ENCODE measurements at regions not wholly inside any gene's neighbourhood (a gene's known extent, or its start where the extent isn't known, plus 50 kb on each side); places are given as distances from the start of the nearest gene placed in this dataset.
"Not testable (repeated sequence)": the region's sequence is repeated elsewhere in the genome, so short reads cannot be mapped to it uniquely, and the experiment has no call there.

DNA sequence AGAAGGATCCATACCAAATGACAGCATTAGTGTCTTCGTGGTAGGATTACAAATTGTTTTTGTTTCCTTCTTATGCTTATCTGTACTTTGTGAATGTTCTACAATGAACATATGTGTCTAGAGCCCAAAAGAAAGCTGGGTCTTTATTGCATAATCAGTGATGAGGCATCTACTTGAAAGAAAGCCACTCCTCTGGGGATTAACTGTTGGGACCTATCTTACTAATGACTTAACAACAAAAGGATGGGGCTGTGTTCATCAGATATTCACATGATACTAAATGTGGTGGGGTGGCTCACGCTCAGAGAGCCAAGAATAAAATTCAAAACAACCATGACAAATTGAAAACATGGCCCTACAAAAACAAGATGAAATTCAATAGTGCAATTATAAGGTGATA, 160.2 kb downstream of the RGS9 start:
- Histone ChIP-seq H3K4me1 (no peaks in the 10 kb centered on the region), H3K4me3 (no peak overlapping the region), H3K27ac (no peak overlapping the region), H3K36me3 (ENCODE audit: low read depth, missing control alignments) (no peaks in the 10 kb centered on the region), H3K27me3 (no peaks in the 10 kb centered on the region), H3K9me3 (no peaks in the 10 kb centered on the region)
- WGBS, 2 donors: 80 to 82% methylated on average over 2 of the region's 2 CpGs
- intact Hi-C loops (cut with DNase I; ENCODE audit: low total_unique reads): loop anchor here (10.0 kb wide), 1 partner anchor 257 kb away; no protein-coding TSS in a partner anchor
- DNase-seq: no peak
- TF ChIP-seq POLR2A (IDR thresholded peaks at IDR 0.05): no peak
- TF ChIP-seq, protein P1, sequence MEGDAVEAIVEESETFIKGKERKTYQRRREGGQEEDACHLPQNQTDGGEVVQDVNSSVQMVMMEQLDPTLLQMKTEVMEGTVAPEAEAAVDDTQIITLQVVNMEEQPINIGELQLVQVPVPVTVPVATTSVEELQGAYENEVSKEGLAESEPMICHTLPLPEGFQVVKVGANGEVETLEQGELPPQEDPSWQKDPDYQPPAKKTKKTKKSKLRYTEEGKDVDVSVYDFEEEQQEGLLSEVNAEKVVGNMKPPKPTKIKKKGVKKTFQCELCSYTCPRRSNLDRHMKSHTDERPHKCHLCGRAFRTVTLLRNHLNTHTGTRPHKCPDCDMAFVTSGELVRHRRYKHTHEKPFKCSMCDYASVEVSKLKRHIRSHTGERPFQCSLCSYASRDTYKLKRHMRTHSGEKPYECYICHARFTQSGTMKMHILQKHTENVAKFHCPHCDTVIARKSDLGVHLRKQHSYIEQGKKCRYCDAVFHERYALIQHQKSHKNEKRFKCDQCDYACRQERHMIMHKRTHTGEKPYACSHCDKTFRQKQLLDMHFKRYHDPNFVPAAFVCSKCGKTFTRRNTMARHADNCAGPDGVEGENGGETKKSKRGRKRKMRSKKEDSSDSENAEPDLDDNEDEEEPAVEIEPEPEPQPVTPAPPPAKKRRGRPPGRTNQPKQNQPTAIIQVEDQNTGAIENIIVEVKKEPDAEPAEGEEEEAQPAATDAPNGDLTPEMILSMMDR (IDR thresholded peaks at IDR 0.05): no peak

DNA sequence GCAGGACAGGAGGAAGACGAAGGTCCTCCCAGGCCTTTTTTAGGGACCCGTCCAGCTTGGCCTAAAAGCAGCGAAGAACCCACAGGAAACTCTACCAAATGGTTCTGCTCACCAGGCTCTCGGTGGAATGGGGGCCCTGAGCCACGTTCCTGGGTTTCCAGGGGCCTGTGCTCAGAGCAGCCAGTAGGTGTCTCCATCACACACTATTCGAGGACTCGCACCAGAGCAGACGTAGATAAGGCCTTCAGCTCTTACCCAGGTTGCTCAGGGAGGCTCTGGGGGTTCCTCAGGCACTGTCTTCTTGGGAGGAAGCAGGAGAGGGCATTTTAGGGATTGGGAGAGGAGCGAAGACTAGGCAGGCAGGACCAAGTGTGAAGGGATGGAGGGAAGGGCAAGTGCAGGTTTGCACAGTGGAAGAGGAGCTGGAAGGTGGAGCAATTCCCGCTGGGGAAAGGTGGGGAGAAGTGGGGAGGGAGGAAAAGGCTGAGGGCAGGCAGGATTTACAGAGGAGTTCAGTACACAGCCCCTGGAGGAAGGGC, 157.1 kb downstream of the RGS9 start:
- DNase-seq: peak; percentile 72
- TF ChIP-seq POLR2A (IDR thresholded peaks at IDR 0.05): no peak
- TF ChIP-seq, protein P1 (IDR thresholded peaks at IDR 0.05): peak; percentile 30 to 69 (median 66)
- WGBS, 2 donors: 36 to 44% methylated on average over 7 to 10 of the region's 10 CpGs
- Histone ChIP-seq H3K27me3 (no peaks in the 10 kb centered on the region), H3K4me1 (no peaks in the 10 kb centered on the region), H3K9me3 (no peaks in the 10 kb centered on the region), H3K27ac (no peak overlapping the region), H3K4me3 (no peak overlapping the region), H3K36me3 (ENCODE audit: low read depth, missing control alignments) (no peaks in the 10 kb centered on the region)
- intact Hi-C loops (cut with DNase I; ENCODE audit: low total_unique reads): loop anchor here (10.0 kb wide), 1 partner anchor 261 kb away; no protein-coding TSS in a partner anchor

DNA sequence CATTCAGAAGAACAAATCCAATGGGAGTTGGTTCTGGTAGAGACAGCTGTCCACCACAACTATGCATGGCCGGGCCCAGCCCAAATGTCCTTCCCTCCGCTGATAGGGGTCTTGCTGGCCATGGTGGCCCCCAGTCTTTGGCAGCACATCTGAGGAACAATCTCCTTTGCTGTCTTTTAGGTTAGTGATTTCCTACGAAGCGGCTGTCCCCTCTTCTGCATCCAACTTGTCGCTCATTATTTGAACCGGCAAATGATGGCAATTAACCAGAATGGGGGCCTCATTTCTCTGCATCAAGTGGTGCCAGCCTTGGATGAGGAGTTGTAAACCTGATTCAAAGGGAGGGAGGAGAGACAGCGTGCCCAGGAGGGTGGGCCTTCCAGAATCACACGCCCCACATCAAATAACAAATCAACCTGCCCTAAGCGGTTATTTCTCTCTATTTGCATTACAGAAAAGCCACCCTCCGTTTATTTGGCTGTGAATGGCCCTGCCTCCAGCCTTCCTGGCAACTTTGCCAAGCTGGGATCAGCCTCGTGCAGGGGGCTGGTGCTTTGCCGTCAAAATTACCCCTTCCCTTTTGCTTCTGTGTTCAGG, 156.5 kb downstream of the RGS9 start:
- DNase-seq: no peak
- H3K27me3 ChIP-seq: no peaks in the 10 kb centered on the region
- H3K9me3 ChIP-seq: no peaks in the 10 kb centered on the region

DNA sequence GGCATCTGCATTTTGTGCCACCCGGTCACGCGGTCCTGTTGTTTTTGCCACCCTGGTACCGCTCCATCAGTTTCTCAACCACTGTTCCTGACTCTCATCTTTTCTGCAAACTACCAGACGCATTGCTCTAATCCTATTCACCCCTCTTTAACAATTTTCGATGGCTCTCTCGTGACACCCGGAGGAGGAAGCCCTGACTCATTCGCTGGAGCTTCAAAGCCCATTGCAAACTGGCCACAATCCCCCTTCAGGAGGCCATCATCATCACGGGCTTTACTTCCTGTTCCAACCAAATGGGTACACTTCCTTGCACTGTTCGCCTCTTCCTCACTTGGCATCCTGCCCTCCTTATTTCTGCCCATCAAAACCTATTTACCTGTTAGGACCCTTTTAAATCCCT, 155.3 kb downstream of the RGS9 start:
- TF ChIP-seq, protein P1 (IDR thresholded peaks at IDR 0.05): no peak
- TF ChIP-seq POLR2A (IDR thresholded peaks at IDR 0.05): no peak
- no peaks in the 10 kb centered on the region for H3K36me3 ChIP-seq (ENCODE audit: low read depth, missing control alignments)
- no peak overlapping the region for H3K4me3 ChIP-seq
- no peaks in the 10 kb centered on the region for H3K9me3 ChIP-seq
- H3K27ac ChIP-seq: no peak overlapping the region
- 83 to 91% methylated on average over 11 of the region's 11 CpGs for WGBS, 2 donors
- intact Hi-C loops (cut with DNase I; ENCODE audit: low total_unique reads): loop anchor here (10.0 kb wide), 1 partner anchor 262 kb away; no protein-coding TSS in a partner anchor
- no peak for DNase-seq
- no peaks in the 10 kb centered on the region for H3K27me3 ChIP-seq
- H3K4me1 ChIP-seq: no peaks in the 10 kb centered on the region

More for the DNA sequence above, 156.5 kb downstream of the RGS9 start:
- WGBS, 2 donors: 81 to 87% methylated on average over 12 of the region's 12 CpGs
- intact Hi-C loops (cut with DNase I; ENCODE audit: low total_unique reads): loop anchor here (10.0 kb wide), 1 partner anchor 261 kb away; no protein-coding TSS in a partner anchor
- Histone ChIP-seq H3K4me3 (no peak overlapping the region), H3K4me1 (no peaks in the 10 kb centered on the region), H3K27ac (no peak overlapping the region), H3K36me3 (ENCODE audit: low read depth, missing control alignments) (no peaks in the 10 kb centered on the region)
- TF ChIP-seq, protein P1 (IDR thresholded peaks at IDR 0.05): no peak
- no peak for TF ChIP-seq POLR2A (IDR thresholded peaks at IDR 0.05)

DNA sequence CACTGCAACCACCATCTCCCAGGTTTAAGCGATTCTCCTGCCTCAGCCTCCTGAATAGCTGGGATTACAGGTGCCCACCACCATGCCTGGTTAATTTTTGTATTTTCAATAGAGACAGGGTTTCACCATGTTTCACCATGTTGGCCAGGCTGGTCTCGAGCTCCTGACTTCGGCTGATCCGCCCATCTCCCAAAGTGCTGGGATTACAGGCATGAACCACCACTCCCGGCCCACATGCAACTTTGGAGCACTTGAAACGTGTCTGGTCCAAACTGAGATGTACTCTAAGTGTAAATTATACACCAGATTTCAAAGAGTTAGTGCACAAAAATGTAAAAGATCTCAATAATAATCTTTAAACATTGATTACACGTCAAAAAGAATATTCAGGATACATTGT, 154.1 kb downstream of the RGS9 start:
- H3K4me3 ChIP-seq; H3K27me3 ChIP-seq; H3K9me3 ChIP-seq; H3K36me3 ChIP-seq (ENCODE audit: low read depth, missing control alignments); H3K27ac ChIP-seq; H3K4me1 ChIP-seq; DNase-seq: not testable (repeated sequence)
- intact Hi-C loops (cut with DNase I; ENCODE audit: low total_unique reads): loop anchor here (10.0 kb wide), 1 partner anchor 264 kb away; no protein-coding TSS in a partner anchor
- 91 to 94% methylated on average over 7 of the region's 7 CpGs for WGBS, 2 donors
